ENCODE measurements at regions not wholly inside any gene's neighbourhood (a gene's known extent, or its start where the extent isn't known, plus 50 kb on each side); places are given as distances from the start of the nearest gene placed in this dataset.

DNA sequence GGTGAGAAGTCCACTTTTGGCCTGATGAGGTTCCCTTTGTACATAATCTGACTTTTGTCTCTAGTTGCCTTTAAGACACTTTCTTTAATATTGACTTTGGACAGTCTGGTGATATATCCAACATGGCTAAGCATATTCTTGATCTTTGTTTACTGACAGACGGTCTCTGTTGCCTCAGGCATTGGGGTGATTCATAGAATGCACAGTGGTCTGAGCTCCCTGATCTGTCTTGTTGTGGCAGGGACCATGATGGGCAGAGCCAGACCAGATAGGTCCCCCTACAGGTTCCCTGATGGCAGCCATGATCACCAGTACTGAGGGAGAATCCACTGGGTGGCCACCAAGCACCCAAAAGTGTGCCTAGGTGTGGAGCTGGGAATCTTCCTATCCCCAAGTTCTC is 678.1 kb downstream of the MCTP2 start:
- Histone ChIP-seq H2AK5ac (ENCODE audit: low read depth, low read length) (no peak overlapping the region), H4K20me1 (replicated peaks in 1 of 2; ENCODE audit: control insufficient read depth in 1 of 2, insufficient read depth in 2 of 2, low read length in 2 of 2) (no peaks in the 10 kb centered on the region), H3K23me2 (ENCODE audit: low read depth, low read length) (no peaks in the 10 kb centered on the region), H4K91ac (replicated peaks; ENCODE audit: insufficient read length, low read length) (no peak overlapping the region), H3K4me2 (ENCODE audit: insufficient read depth in 1 of 2, low read depth in 2 of 2, low read length in 2 of 2) (no peak overlapping the region), H3K9me3 (ENCODE audit: insufficient read depth in 2 of 2, low read depth in 1 of 2, low read length in 1 of 2) (no peaks in the 10 kb centered on the region), H3K36me3 (ENCODE audit: control insufficient read depth in 2 of 4, insufficient read depth in 4 of 4, low read length in 3 of 4) (no peaks in the 10 kb centered on the region), H3K23ac (ENCODE audit: insufficient read length) (no peak overlapping the region), H3K4me3 (ENCODE audit: extremely low read depth in 1 of 4, insufficient read depth in 2 of 4, low read depth in 3 of 4, low read length in 4 of 4) (no peak overlapping the region), H2BK15ac (ENCODE audit: low read length) (no peak overlapping the region), H3K27ac (ENCODE audit: low read depth, low read length) (no peak overlapping the region), H2AFZ (ENCODE audit: low read length) (no peak overlapping the region; the same call in 1 of the 2 replicates), H3K27me3 (replicated peaks in 1 of 4; ENCODE audit: control insufficient read depth in 3 of 4, extremely low read depth in 1 of 4, insufficient read depth in 3 of 4, low read length in 3 of 4) (no peaks in the 10 kb centered on the region), H2BK12ac (ENCODE audit: low read depth, low read length) (no peak overlapping the region), H3K14ac (ENCODE audit: insufficient read length) (no peak overlapping the region), H2BK5ac (ENCODE audit: low read depth, low read length) (no peak overlapping the region), H4K8ac (ENCODE audit: extremely low read depth, insufficient read depth, low read length) (no peak overlapping the region), H3K4me1 (replicated peaks in 1 of 4; ENCODE audit: control insufficient read depth in 3 of 4, insufficient read depth in 4 of 4, low read length in 3 of 4) (no peaks in the 10 kb centered on the region), H3K18ac (ENCODE audit: extremely low read depth, low read length) (no peak overlapping the region), H3K9ac (replicated peaks in 1 of 4; ENCODE audit: extremely low read depth in 1 of 4, low read depth in 3 of 4, low read length in 3 of 4) (no peak overlapping the region), H4K5ac (ENCODE audit: insufficient read length, low read depth, low read length) (no peak overlapping the region), H3K79me2 (ENCODE audit: control insufficient read depth in 1 of 2, insufficient read depth in 2 of 2, low read length in 2 of 2) (no peaks in the 10 kb centered on the region), H3K56ac (replicated peaks; ENCODE audit: insufficient read length, low read depth, low read length) (no peak overlapping the region), H3K4ac (replicated peaks; ENCODE audit: insufficient read length, low read depth, low read length) (no peak overlapping the region), H2BK120ac (replicated peaks; ENCODE audit: low read depth, low read length) (no peak overlapping the region), H3K79me1 (ENCODE audit: low read depth, low read length) (no peaks in the 10 kb centered on the region), H2BK20ac (ENCODE audit: low read length) (no peak overlapping the region)
- FAIRE-seq = no peak
- CTCF ChIA-PET (ENCODE audit: partially characterized antibody) = no interaction called here
- POLR2A ChIA-PET (ENCODE audit: partially characterized antibody) = no interaction called here
- whole genome bisulfite sequencing, 2 experiments (ENCODE audit: extremely low coverage in 1 of 2, insufficient coverage in 1 of 2, insufficient read length in 1 of 2, insufficient replicate concordance in 2 of 2, low coverage in 1 of 2, low lambda C conversion rate in 2 of 2, missing lambda C conversion rate in 1 of 2) = 92% methylated on average over 1 of the region's 1 CpG; no CpG with 5 or more reads in 1 of the 2 experiments
- no peak for DNase-seq (ENCODE audit: low read depth in 1 of 2, low spot score in 2 of 2)
- TF ChIP-seq RAD21 (IDR thresholded peaks at IDR 0.05 in 1 of 2, conservative IDR thresholded peaks at IDR 0.05 in 1 of 2; ENCODE audit: low read depth in 2 of 2, low read length in 2 of 2) = no peak
- TF ChIP-seq CREB1 (IDR thresholded peaks at IDR 0.05) = no peak
- no peak for TF ChIP-seq EZH2 (IDR thresholded peaks at IDR 0.05; ENCODE audit: low read depth, low read length, severe bottlenecking)
- TF ChIP-seq SAP30 (IDR thresholded peaks at IDR 0.05; ENCODE audit: insufficient read depth, insufficient replicate concordance, low read length) = no peak
- TF ChIP-seq SIX5 (IDR thresholded peaks at IDR 0.05; ENCODE audit: low read depth, low read length) = no peak
- TF ChIP-seq SP2 (IDR thresholded peaks at IDR 0.05; ENCODE audit: low read length) = no peak
- TF ChIP-seq SP4 (IDR thresholded peaks at IDR 0.05; ENCODE audit: low read length) = no peak
- TF ChIP-seq KDM4A (IDR thresholded peaks at IDR 0.05; ENCODE audit: low read depth, low read length, severe bottlenecking) = no peak
- TF ChIP-seq RFX5 (IDR thresholded peaks at IDR 0.05; ENCODE audit: borderline replicate concordance, low read depth, low read length) = no peak
- TF ChIP-seq CTBP2 (IDR thresholded peaks at IDR 0.05; ENCODE audit: borderline replicate concordance, insufficient read depth, insufficient read length, low read length) = no peak
- TF ChIP-seq HDAC2 (IDR thresholded peaks at IDR 0.05; ENCODE audit: borderline replicate concordance in 1 of 2, low read depth in 2 of 2, low read length in 2 of 2) = no peak
- TF ChIP-seq MAFK (IDR thresholded peaks at IDR 0.05; ENCODE audit: low read depth, low read length) = no peak
- no peak for TF ChIP-seq FOSL1 (IDR thresholded peaks at IDR 0.05; ENCODE audit: insufficient read depth, low read depth, low read length)
- TF ChIP-seq EP300 (IDR thresholded peaks at IDR 0.05; ENCODE audit: borderline replicate concordance in 1 of 2, low read depth in 2 of 2, low read length in 2 of 2) = no peak
- no peak for TF ChIP-seq CHD1 (IDR thresholded peaks at IDR 0.05; ENCODE audit: low read depth, low read length)

Measured in H1 (cell line).